ENCODE measurements at regions not wholly inside any gene's neighbourhood (a gene's known extent, or its start where the extent isn't known, plus 50 kb on each side); places are given as distances from the start of the nearest gene placed in this dataset.

DNA sequence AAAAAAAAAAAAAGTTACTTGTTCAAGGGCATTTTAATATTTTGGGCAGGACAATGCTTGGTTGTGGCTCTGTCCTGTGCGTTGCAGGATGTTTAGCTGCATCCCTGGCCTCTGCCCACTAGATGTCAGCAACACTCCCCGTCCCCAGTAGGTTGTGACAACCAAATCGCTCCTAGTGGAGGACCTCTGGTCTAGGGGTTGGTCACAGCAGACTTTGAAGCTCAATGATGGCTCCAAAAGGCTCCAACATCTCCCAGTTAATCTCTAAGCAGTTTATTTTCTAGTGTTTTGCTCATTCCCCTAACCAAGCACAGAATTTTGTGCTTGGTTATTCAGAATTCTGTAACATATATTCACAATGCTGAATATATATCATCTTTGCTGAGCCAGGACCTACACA is 67.0 kb downstream of the CHRNA1 start:
- no peak overlapping the region for H3K27ac ChIP-seq (ENCODE audit: low read depth in 2 of 2, low read length in 1 of 2)
- ChIA-PET POLR2A (no interaction called here), CTCF (interaction anchor here (0.6 to 8.0 kb wide), 60 partner anchors 9 to 1400 kb away, joined by 3 to 93 read pairs (median 4); partner anchors contain the start of genes CHN1, CHRNA1 and WIPF1)
- no peak overlapping the region; the same call in 1 of the 2 replicates for H2AFZ ChIP-seq (ENCODE audit: low read depth)
- H3K27me3 ChIP-seq (ENCODE audit: insufficient read depth), result no peaks in the 10 kb centered on the region
- no peaks in the 10 kb centered on the region for H3K36me3 ChIP-seq (replicated peaks in 1 of 2; ENCODE audit: control insufficient read depth in 1 of 2, insufficient read depth in 2 of 2, low read length in 1 of 2)
- TF ChIP-seq RAD21 (IDR thresholded peaks at IDR 0.05; ENCODE audit: low read length), result peak; percentile 78
- TF ChIP-seq, protein P1, sequence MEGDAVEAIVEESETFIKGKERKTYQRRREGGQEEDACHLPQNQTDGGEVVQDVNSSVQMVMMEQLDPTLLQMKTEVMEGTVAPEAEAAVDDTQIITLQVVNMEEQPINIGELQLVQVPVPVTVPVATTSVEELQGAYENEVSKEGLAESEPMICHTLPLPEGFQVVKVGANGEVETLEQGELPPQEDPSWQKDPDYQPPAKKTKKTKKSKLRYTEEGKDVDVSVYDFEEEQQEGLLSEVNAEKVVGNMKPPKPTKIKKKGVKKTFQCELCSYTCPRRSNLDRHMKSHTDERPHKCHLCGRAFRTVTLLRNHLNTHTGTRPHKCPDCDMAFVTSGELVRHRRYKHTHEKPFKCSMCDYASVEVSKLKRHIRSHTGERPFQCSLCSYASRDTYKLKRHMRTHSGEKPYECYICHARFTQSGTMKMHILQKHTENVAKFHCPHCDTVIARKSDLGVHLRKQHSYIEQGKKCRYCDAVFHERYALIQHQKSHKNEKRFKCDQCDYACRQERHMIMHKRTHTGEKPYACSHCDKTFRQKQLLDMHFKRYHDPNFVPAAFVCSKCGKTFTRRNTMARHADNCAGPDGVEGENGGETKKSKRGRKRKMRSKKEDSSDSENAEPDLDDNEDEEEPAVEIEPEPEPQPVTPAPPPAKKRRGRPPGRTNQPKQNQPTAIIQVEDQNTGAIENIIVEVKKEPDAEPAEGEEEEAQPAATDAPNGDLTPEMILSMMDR (IDR thresholded peaks at IDR 0.05), result peak; percentile 89
- peak; percentile 33; the same call in 1 of the 2 replicates for TF ChIP-seq RFX5 (IDR thresholded peaks at IDR 0.05; ENCODE audit: low read length)
- TF ChIP-seq, protein P2, sequence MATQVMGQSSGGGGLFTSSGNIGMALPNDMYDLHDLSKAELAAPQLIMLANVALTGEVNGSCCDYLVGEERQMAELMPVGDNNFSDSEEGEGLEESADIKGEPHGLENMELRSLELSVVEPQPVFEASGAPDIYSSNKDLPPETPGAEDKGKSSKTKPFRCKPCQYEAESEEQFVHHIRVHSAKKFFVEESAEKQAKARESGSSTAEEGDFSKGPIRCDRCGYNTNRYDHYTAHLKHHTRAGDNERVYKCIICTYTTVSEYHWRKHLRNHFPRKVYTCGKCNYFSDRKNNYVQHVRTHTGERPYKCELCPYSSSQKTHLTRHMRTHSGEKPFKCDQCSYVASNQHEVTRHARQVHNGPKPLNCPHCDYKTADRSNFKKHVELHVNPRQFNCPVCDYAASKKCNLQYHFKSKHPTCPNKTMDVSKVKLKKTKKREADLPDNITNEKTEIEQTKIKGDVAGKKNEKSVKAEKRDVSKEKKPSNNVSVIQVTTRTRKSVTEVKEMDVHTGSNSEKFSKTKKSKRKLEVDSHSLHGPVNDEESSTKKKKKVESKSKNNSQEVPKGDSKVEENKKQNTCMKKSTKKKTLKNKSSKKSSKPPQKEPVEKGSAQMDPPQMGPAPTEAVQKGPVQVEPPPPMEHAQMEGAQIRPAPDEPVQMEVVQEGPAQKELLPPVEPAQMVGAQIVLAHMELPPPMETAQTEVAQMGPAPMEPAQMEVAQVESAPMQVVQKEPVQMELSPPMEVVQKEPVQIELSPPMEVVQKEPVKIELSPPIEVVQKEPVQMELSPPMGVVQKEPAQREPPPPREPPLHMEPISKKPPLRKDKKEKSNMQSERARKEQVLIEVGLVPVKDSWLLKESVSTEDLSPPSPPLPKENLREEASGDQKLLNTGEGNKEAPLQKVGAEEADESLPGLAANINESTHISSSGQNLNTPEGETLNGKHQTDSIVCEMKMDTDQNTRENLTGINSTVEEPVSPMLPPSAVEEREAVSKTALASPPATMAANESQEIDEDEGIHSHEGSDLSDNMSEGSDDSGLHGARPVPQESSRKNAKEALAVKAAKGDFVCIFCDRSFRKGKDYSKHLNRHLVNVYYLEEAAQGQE (IDR thresholded peaks at IDR 0.05; ENCODE audit: low read depth, low read length), result no peak
- TF ChIP-seq, protein P3, sequence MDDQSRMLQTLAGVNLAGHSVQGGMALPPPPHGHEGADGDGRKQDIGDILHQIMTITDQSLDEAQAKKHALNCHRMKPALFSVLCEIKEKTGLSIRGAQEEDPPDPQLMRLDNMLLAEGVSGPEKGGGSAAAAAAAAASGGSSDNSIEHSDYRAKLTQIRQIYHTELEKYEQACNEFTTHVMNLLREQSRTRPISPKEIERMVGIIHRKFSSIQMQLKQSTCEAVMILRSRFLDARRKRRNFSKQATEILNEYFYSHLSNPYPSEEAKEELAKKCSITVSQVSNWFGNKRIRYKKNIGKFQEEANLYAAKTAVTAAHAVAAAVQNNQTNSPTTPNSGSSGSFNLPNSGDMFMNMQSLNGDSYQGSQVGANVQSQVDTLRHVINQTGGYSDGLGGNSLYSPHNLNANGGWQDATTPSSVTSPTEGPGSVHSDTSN (IDR thresholded peaks at IDR 0.05), result no peak
- TF ChIP-seq, protein P4, sequence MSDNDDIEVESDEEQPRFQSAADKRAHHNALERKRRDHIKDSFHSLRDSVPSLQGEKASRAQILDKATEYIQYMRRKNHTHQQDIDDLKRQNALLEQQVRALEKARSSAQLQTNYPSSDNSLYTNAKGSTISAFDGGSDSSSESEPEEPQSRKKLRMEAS (IDR thresholded peaks at IDR 0.05; ENCODE audit: low read depth), result no peak
- TF ChIP-seq FOXM1 (IDR thresholded peaks at IDR 0.05; ENCODE audit: low read depth), result no peak
- peak; percentile 75 for TF ChIP-seq SMC3 (IDR thresholded peaks at IDR 0.05; ENCODE audit: low read depth, low read length)
- no peak for TF ChIP-seq EP300 (IDR thresholded peaks at IDR 0.05; ENCODE audit: borderline replicate concordance in 1 of 2, low read depth in 1 of 2, low read length in 1 of 2)
- peak; percentile 22 for TF ChIP-seq CHD2 (IDR thresholded peaks at IDR 0.05; ENCODE audit: low read length, partially characterized antibody)
- H3K4me2 ChIP-seq, result no peak overlapping the region
- H4K20me1 ChIP-seq (ENCODE audit: insufficient read depth), result no peaks in the 10 kb centered on the region
- H3K9me2 ChIP-seq, result no peaks in the 10 kb centered on the region
- no peaks in the 10 kb centered on the region for H3K9me3 ChIP-seq
- no peaks in the 10 kb centered on the region for H3F3A ChIP-seq (replicated peaks; ENCODE audit: insufficient read depth)
- H3K4me1 ChIP-seq (ENCODE audit: control insufficient read depth in 1 of 2, insufficient read depth in 2 of 2, low read depth in 1 of 2, low read length in 1 of 2), result peaks cover 0 to 5% of the 10 kb centered on the region in 2 experiments; a peak in 1 of 4 replicates
- 9% methylated on average over 3 of the region's 3 CpGs for WGBS (ENCODE audit: low lambda C conversion rate)
- H3K9ac ChIP-seq, result no peak overlapping the region
- DNase-seq, result peak; percentile 80
- H3K4me3 ChIP-seq (ENCODE audit: low read depth in 2 of 2, low read length in 1 of 2), result no peak overlapping the region; a peak in 1 of 4 replicates
- H3K79me2 ChIP-seq (ENCODE audit: insufficient read depth), result no peaks in the 10 kb centered on the region

Data from SK-N-SH (cell line).